HG02623 (cell line): ENCODE measurements at regions not wholly inside any gene's neighbourhood (a gene's known extent, or its start where the extent isn't known, plus 50 kb on each side); places are given as distances from the start of the nearest gene placed in this dataset.

Experiments used
- ATAC-seq: cut with Tn5 transposase; IDR thresholded peaks from one replicate; pipeline ENCODE4 v1.9.1; 2021; ENCODE audit warnings: moderate library complexity; ENCODE audit not compliant: unreplicated experiment

- no peak for ATAC-seq
These were observed 457.5 kb upstream of the ARID1B start for GRCh38 chr6:156319707-156320106.

- no peak for ATAC-seq
These were observed 460.5 kb upstream of the ARID1B start for GRCh38 chr6:156316583-156317125.

- ATAC-seq: no peak
These were observed 462.0 kb upstream of the ARID1B start for GRCh38 chr6:156315146-156315545.

GRCh38 chr6:156313037-156313436, 464.1 kb upstream of the ARID1B start:
- ATAC-seq: no peak

- no peak for ATAC-seq
These were observed 465.9 kb upstream of the ARID1B start for GRCh38 chr6:156311291-156311690.

DNA sequence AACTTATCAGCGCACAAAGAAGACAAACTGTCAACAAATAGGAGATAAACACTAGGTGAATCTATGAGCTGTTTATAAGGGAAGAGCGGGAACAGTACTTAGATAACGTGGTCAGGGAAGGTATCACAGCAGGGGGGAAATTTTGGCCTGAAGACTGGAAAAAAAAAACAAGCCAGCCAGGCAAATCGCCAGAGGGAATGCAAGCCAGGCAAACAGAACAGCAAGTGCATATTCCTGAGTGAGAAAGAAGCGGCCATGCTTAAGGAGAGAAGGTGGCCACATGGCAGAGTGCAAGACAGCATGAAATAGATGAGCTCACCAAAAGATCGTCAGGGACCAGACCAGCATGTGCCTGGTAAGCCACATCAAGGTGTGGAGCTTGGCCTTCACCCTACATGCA, 466.5 kb upstream of the ARID1B start:
- ATAC-seq: no peak

DNA sequence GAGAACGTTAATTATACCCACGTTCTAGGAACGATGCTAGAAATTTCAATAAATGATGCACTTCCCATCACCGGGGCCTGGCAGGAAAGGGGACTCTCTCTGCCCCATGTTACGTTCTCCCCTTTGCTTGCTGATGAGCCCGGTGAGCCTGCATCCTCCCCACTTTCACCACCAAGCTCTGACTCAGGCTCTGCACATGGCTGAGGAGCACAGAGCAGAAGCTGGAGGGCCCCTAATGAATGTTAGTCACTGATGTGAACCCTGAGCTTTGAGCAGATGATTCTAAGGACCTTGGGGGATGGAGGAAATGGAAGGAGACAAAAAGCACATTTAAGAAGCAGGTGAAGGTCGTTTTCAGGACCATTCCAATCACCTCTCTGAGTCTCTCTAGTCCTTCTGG, 468.2 kb upstream of the ARID1B start:
- no peak for ATAC-seq

DNA sequence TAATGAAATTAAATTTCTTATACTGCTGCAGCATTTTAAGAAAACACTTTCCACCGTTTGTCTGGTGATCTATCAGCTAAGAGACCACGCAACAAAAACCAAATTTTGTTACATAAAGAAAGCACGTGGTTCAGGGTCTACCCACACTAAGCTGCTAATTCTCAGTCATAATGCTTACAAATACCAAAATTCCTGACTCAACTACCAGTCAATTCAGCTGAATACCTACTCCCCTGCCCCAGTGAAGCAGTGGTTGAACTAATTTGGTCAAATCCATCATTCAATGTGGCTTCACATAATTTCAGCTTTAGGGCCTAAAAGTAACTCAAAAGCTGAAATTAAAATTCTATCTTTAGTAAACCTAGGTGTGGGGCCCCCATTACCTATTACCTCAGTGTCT, 468.6 kb upstream of the ARID1B start:
- no peak for ATAC-seq

DNA sequence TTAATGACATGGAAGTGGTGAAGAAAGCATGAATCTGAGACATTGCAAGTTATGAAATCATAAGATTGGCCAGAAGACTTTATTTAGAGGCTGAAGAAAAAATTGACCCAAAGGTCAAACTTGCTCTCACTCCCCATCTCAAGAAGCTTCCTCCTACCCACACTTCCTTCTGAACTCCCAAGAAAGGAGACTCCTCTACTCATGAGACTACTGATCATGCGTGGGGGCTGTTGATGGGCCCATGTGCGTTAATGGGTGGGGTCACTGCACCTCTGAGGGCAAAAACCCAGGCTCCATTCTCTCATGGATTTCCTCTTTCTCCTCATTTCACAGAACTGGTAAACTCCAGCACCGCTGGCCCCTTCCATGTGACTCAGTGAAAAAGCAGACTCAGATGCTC, 470.6 kb upstream of the ARID1B start:
- ATAC-seq: no peak

- ATAC-seq: no peak
These were observed 494.1 kb upstream of the ARID1B start for GRCh38 chr6:156283091-156283490.

GRCh38 chr6:156282087-156282486, 495.1 kb upstream of the ARID1B start:
- no peak for ATAC-seq

DNA sequence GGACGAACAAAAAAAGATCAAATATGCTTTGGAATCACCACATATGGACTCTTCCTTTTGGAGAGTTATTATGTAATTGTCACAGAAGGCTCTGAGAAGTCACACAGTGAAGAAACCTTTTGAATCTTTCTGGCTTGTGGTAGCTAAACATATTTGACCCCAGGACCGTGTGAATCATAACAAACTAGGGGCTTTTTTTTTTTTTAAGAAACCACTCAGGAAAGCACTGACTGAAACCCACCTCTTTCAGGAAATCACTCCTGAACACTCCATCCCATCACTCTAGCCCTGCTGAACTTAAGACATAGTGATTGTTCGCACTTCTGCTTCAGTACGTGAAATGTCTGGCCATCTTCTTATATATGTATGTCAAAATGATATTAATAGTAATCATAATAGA, 495.9 kb upstream of the ARID1B start:
- ATAC-seq: no peak

DNA sequence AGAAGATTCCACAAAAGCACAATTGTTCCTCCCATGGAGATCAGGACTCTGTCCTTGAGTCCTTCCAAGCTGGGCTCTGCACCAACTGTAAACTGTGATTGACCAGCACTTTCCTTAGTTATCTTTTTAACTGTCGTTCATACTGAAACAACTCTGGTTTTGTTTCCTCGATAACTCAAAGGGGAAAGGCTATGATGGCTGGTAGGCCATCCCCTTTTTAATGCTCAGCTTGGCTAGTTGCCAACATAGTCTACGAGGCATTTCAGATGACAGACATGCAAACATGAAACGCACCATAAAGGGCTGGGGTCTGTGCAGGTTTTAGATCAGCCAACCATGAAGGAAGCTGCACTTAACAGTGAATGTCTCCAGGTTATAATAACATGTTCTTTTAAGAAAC, 497.1 kb upstream of the ARID1B start:
- peak; percentile 31 for ATAC-seq

GRCh38 chr6:156279261-156279969, 497.8 kb upstream of the ARID1B start:
- ATAC-seq: peak; percentile 67

DNA sequence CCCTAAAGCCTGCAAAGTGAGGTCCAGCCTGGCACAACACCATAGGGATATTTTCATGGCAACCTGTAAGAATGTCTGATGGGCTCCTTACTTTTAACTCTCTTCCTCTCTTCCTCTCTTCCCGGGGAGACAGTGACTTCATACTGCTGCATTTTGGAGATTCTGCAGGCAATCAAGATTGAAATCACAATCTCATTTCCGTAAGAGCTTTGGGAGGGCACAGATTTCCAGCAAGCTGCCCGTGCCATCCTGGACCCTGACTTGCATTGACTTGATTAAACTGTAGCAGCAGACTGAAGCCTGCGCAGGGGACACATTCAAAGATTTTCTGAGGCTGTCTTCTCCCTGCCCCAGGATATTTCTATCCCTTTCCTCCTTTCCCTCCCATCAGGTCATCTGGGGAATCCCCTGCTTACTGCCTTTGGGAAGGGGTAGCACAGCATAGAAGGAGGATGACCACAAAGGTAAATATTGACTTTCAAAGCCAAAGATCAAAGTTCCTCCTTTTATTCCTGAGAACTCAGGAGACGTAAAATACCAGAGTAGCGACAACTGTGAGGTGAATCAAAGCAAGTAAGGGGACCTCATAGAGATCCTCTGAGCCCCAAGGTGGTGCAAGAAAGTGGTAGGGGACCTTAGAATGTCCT, 504.0 kb upstream of the ARID1B start:
- ATAC-seq: no peak

DNA sequence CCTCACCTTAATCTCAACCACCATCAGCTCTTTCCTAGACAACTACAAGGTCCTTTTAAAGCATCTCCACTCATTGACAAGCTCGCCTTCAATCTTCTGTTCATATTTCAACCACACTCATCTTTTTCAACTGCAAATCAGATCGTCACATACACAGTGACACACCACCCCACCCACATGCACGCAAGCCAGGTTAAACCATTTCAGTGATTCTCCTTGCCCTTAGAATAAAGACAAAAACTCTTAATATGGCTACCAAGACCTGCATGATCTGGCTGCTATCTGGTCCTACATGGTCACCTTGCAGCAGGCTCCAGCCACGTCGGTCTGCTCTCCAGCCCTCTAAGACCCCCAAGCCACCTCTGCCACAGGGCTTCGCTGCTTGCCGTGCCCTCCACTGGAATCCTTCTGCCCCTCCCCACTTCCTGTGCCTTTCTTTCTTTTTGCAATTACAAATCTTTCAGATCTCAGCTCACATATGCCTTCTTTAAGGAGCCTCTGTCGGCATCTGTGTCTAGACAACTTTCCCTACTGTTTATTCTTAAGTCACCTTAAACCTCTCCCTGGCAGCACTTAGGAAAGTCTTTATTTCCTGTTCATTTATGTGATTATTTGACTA, 507.3 kb upstream of the ARID1B start:
- no peak for ATAC-seq

- ATAC-seq: no peak
These were observed 508.3 kb upstream of the ARID1B start for GRCh38 chr6:156268849-156269248.

- no peak for ATAC-seq
These were observed 515.2 kb upstream of the ARID1B start for GRCh38 chr6:156262014-156262413.

DNA sequence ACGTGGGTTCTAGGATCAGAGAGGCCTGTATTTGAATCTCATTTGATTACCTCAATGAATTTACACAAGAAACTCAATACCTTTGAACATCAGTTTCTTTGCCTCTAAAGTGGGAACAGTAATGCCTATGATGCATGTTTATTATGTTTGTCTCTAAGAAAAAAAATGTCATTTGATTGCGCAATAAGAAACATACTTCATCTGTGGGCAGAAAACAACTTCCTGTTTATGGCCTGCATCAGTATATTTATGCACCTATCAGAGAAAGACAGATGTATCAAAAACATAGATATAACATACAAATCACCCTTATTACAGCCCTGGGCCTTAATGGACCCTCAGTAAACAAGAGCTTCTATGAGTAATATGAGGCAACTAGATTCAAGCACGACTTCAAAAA, 516.4 kb upstream of the ARID1B start:
- ATAC-seq: no peak

- ATAC-seq: no peak
These were observed 518.2 kb upstream of the ARID1B start for GRCh38 chr6:156258981-156259380.

DNA sequence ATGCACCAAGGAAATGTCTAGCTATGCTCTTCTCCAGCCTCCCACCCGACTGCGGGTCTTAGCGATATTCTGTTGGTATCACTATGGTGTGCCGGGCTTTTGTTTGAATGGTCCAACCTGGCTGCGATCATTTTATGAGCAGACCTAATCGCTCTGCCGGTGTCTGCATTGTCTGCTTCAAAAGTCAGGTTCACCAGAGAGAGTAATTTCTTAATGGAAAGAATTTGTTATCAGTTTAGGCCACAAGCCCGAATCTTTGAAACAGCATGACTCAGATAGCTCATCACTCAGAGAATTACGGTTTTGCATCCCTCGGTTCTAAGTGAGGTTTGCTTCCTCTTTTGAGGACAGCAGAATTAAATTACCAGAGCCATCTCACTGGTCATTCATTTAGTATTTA, 521.0 kb upstream of the ARID1B start:
- ATAC-seq: no peak

DNA sequence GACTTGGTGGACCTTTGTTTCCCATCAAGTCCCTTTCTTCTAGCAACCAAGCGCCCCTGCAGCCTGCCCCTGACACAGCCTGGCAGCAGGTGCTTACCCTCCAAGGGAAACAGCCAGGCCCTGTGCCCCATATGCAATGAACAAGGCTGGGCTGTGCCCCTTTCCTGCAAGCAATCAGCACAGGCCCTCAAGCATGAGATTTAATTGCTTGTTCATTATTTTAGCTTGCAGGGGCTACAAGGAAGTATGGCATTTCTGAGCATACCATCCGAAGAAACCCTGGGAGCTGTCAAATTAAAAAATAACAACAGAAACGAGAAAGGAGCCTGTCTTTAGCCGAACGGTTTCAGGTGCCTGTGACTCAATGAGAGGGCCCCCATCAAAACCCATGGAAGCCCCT, 522.9 kb upstream of the ARID1B start:
- ATAC-seq: no peak
